GM12878 (cell line): ENCODE measurements at regions not wholly inside any gene's neighbourhood (a gene's known extent, or its start where the extent isn't known, plus 50 kb on each side); places are given as distances from the start of the nearest gene placed in this dataset.
A peak's percentile ranks its signal among the peaks of the same experiment; 100 is the strongest.

Experiments used
- ATAC-seq: fragments of 200-7000 bp; cut with Tn5 transposase; 3 replicates; pipeline ENCODE4 v1.9.1; 2020; ENCODE audit warnings: mild to moderate bottlenecking, moderate library complexity
- BruUV-seq: library from RNA; stranded (reverse); fragments of 400-500 nt; replicated peaks from 2 replicates; lab custom pipeline; 2021; lab: Mats Ljungman, UMichigan
- CTCF ChIA-PET: fragments of 300-600 bp; sonication (Branson Sonifier 250); formaldehyde crosslinking; extraction: SDS; loops from one replicate; lab custom pipeline; 2021; ENCODE audit warnings: inconsistent platforms; lab: Yijun Ruan, JAX
- POLR2A ChIA-PET: fragments of 350-600 bp; formaldehyde crosslinking; extraction: SDS; loops from one replicate; lab custom pipeline; 2021; ENCODE audit warnings: inconsistent platforms; lab: Charles Lee
- RAD21 ChIA-PET: fragments of 300-600 bp; sonication (Branson Sonifier 250); formaldehyde crosslinking; loops from one replicate; lab custom pipeline; 2023; ENCODE audit warnings: antibody characterized with exemption; ENCODE audit not compliant: unreplicated experiment; lab: Charles Lee
- SMC1A ChIA-PET: fragments of 300-600 bp; sonication (Branson Sonifier 250); formaldehyde crosslinking; loops from one replicate; lab custom pipeline; 2023; ENCODE audit not compliant: unreplicated experiment, uncharacterized antibody; lab: Charles Lee
- DNase-seq: peaks from one replicate; pipeline ENCODE4 v3.0.0-alpha.2; 2011; ENCODE audit warnings: low read depth, low spot score
- FAIRE-seq: peaks from 3 replicates; lab custom pipeline; 2011; peaks lifted over from hg19 to GRCh38; lab: Jason Lieb, UNC
- H2AFZ ChIP-seq: 2 replicates; pipeline ENCODE4 v1.6.0; 2011; ENCODE audit warnings: low read depth, low read length, control low read depth; ENCODE audit not compliant: control insufficient read depth
- H3K27ac ChIP-seq: 2 replicates; pipeline ENCODE4 v1.5.1; 2011; ENCODE audit warnings: control low read depth; ENCODE audit not compliant: control insufficient read depth, insufficient read depth
- H3K27me3 ChIP-seq, 2 experiments: replicated peaks in 1 of 2; 2 replicates each; pipeline versions ENCODE4 v1.6.0 to v1.6.1; 2011; ENCODE audit warnings: low read length in 1 of 2; ENCODE audit not compliant: control insufficient read depth in 2 of 2, insufficient read depth in 2 of 2
- H3K36me3 ChIP-seq, 2 experiments: 2 replicates each; pipeline ENCODE4 v1.5.1; 2011; ENCODE audit warnings: low read length in 1 of 2; ENCODE audit not compliant: control insufficient read depth in 2 of 2, insufficient read depth in 2 of 2
- H3K4me1 ChIP-seq: 2 replicates; pipeline ENCODE4 v1.6.1; 2011; ENCODE audit warnings: mild to moderate bottlenecking, low read length, moderate library complexity, mixed read lengths; ENCODE audit not compliant: control insufficient read depth, insufficient read depth
- H3K4me2 ChIP-seq: 2 replicates; pipeline ENCODE4 v1.6.0; 2011; ENCODE audit warnings: control low read depth; ENCODE audit not compliant: control insufficient read depth, insufficient read depth
- H3K4me3 ChIP-seq: fragments of 200-600 bp; sonication (generic); 2 replicates; pipeline ENCODE4 v1.5.1; 2016
- H3K79me2 ChIP-seq: 2 replicates; pipeline ENCODE4 v1.6.0; 2011; ENCODE audit warnings: low read length; ENCODE audit not compliant: control insufficient read depth, insufficient read depth
- H3K9ac ChIP-seq: 2 replicates; pipeline ENCODE4 v1.8.0; 2011; ENCODE audit warnings: low read length, control low read depth, mixed read lengths; ENCODE audit not compliant: control insufficient read depth, insufficient read depth
- H3K9me3 ChIP-seq: replicated peaks from 3 replicates; pipeline ENCODE4 v1.5.1; 2011; ENCODE audit warnings: mild to moderate bottlenecking, low read length; ENCODE audit not compliant: control insufficient read depth, insufficient read depth
- H4K20me1 ChIP-seq: 2 replicates; pipeline ENCODE4 v1.6.0; 2011; ENCODE audit not compliant: control insufficient read depth, insufficient read depth
- ATF7 ChIP-seq: fragments of 450-650 bp; IDR thresholded peaks from 2 replicates; pipeline ENCODE4 v1.6.1; 2016; ENCODE audit warnings: low read depth, mild to moderate bottlenecking
- EP300 ChIP-seq, 2 experiments: fragments of 150-350 bp in 1 of 2; IDR thresholded peaks; 2 replicates each; pipeline ENCODE4 v1.6.1; 2011 to 2012; ENCODE audit warnings: low read depth in 2 of 2, low read length in 2 of 2, borderline replicate concordance in 1 of 2, improper control_type of control experiment in 1 of 2, inconsistent platforms in 1 of 2; ENCODE audit not compliant: control insufficient read depth in 1 of 2
- FOXM1 ChIP-seq: IDR thresholded peaks from 2 replicates; pipeline ENCODE4 v1.6.1; 2012; ENCODE audit warnings: low read depth, mild to moderate bottlenecking, inconsistent platforms, low read length, moderate library complexity
- IKZF1 ChIP-seq: fragments of 450-650 bp; conservative IDR thresholded peaks from 2 replicates; pipeline ENCODE4 v1.6.1; 2017; ENCODE audit warnings: antibody characterized with exemption, mild to moderate bottlenecking
- IKZF2 ChIP-seq, 2 experiments: fragments of 450-650 bp; IDR thresholded peaks; 2 replicates each; pipeline ENCODE4 v1.6.1; 2017; ENCODE audit warnings: mild to moderate bottlenecking in 2 of 2, moderate library complexity in 2 of 2
- JUND ChIP-seq: IDR thresholded peaks from 2 replicates; pipeline ENCODE4 v1.6.1; 2012; ENCODE audit warnings: low read depth, mild to moderate bottlenecking, low read length, improper control_type of control experiment, moderate library complexity
- MTA2 ChIP-seq: fragments of 450-650 bp; IDR thresholded peaks from 2 replicates; pipeline ENCODE4 v1.6.1; 2016; ENCODE audit warnings: low read depth, mild to moderate bottlenecking, moderate library complexity
- MYB ChIP-seq: fragments of 150-350 bp; IDR thresholded peaks from 2 replicates; pipeline ENCODE4 v1.6.1; 2014; ENCODE audit warnings: mild to moderate bottlenecking, low read depth, low read length, borderline replicate concordance
- NR2C2 ChIP-seq: IDR thresholded peaks from 2 replicates; pipeline ENCODE4 v1.6.1; 2011; ENCODE audit warnings: borderline replicate concordance, low read depth; ENCODE audit not compliant: control insufficient read depth, insufficient read length
- PAX8 ChIP-seq: fragments of 450-650 bp; IDR thresholded peaks from 2 replicates; pipeline ENCODE4 v1.6.1; 2017; ENCODE audit warnings: mild to moderate bottlenecking, moderate library complexity
- SIN3A ChIP-seq: IDR thresholded peaks from 2 replicates; pipeline ENCODE4 v1.6.1; 2012; ENCODE audit warnings: low read depth, low read length, improper control_type of control experiment
- SPI1 ChIP-seq: IDR thresholded peaks from 2 replicates; pipeline ENCODE4 v1.6.1; 2011; ENCODE audit warnings: low read depth, mild to moderate bottlenecking, low read length, moderate library complexity, borderline replicate concordance; ENCODE audit not compliant: insufficient read depth
- SREBF2 ChIP-seq: IDR thresholded peaks from 2 replicates; pipeline ENCODE4 v1.6.1; 2012; ENCODE audit warnings: mild to moderate bottlenecking, low read length
- TCF3 ChIP-seq: IDR thresholded peaks from 2 replicates; pipeline ENCODE4 v1.6.1; 2012; ENCODE audit warnings: low read depth, mild to moderate bottlenecking, low read length, borderline replicate concordance; ENCODE audit not compliant: insufficient read depth
- ZNF24 ChIP-seq: fragments of 450-650 bp; IDR thresholded peaks from 2 replicates; pipeline ENCODE4 v1.6.1; 2017; ENCODE audit warnings: antibody characterized with exemption, mild to moderate bottlenecking
- ZSCAN29 ChIP-seq: fragments of 450-650 bp; IDR thresholded peaks from 2 replicates; pipeline ENCODE4 v1.6.1; 2017; ENCODE audit warnings: mild to moderate bottlenecking, moderate library complexity
- WGBS: methylation state at CpG from one replicate; pipeline ENCODE4 v1.1.6; 2016; ENCODE audit warnings: low lambda C conversion rate; ENCODE audit not compliant: insufficient replicate concordance, insufficient coverage; ENCODE audit errors: missing lambda C conversion rate; 5-methylcytosine and 5-hydroxymethylcytosine counted together
- in situ Hi-C: fragments of 300-500 bp; cut with MboI; formaldehyde crosslinking; loops from 9 replicates; pipeline ENCODE4 v1.14.3; 2018; ENCODE audit warnings: mixed read lengths
- intact Hi-C: fragments of 100-400 bp; cut with micrococcal nuclease; formaldehyde crosslinking; loops from one replicate; pipeline ENCODE4 v1.14.2; 2022; ENCODE audit not compliant: unreplicated experiment
- TF ChIP-seq, protein P1 (sequence below): fragments of 450-650 bp; formaldehyde crosslinking; IDR thresholded peaks from 2 replicates; pipeline ENCODE4 v1.4.0; 2022; ENCODE audit warnings: mild to moderate bottlenecking, moderate library complexity
- TF ChIP-seq, protein P2 (sequence below): IDR thresholded peaks from 2 replicates; pipeline ENCODE4 v1.6.1; 2012; ENCODE audit warnings: low read depth, low read length, improper control_type of control experiment

DNA sequence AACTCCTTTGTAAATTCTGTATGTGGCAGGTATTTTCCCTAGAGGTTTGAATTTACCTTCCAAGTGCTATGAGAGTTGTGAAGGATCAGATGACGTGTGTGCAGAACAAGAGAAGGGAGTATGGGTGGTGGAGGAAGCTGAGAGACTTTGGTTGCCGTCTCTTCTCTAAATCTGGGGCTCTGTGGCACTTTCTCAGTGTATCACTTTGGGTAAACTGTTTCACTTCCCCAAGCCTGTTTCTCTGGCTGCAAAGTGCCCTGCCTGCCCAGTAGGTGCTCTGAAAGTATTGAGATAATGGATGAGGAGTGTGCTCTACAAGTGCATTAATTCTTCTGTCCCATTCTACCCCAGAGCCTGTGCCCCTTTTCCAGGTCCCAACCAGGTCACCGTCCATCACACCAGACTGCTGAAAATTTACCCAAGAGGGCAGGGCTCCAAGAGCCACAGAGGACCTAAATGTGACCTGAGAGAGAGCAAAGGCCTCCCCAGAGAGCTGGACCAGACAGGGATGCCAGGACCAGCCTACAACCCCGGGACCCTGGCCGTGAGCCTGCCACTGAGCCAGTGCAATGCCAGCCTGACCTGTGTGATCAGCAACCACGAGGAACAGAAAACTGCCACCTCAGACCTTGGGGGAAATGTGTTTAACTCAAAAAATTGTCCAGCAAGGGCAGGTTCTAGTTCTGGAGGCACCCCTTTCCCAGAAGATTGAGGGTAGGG, 131.6 kb upstream of the ETV3 start:
- Histone ChIP-seq H2AFZ (no peak overlapping the region), H3K36me3 (no peaks in the 10 kb centered on the region), H3K9ac (no peak overlapping the region), H3K4me1 (peaks cover 19% of the 10 kb centered on the region), H3K27me3 (peaks cover 0 to 3% of the 10 kb centered on the region in 2 experiments; a peak in 1 of 4 replicates), H3K9me3 (no peaks in the 10 kb centered on the region), H4K20me1 (no peaks in the 10 kb centered on the region), H3K79me2 (no peaks in the 10 kb centered on the region), H3K27ac (no peak overlapping the region), H3K4me3 (no peak overlapping the region), H3K4me2 (no peak overlapping the region; the same call in 1 of the 2 replicates)
- in situ Hi-C loops, result no loop called here
- 5% methylated on average over 6 of the region's 6 CpGs for WGBS
- POLR2A ChIA-PET, result interaction anchor here (1.0 kb wide), 1 partner anchor 9 kb away, joined by 3 read pairs; no protein-coding TSS in a partner anchor
- FAIRE-seq, result no peak
- intact Hi-C loops, result no loop called here
- CTCF ChIA-PET, result interaction anchor here (0.9 to 1.8 kb wide), 3 partner anchors 15 to 98 kb away, joined by 3 to 5 read pairs (median 4); no protein-coding TSS in a partner anchor
- DNase-seq, result peak; percentile 59
- SMC1A ChIA-PET, result interaction anchor here (0.7 to 2.7 kb wide), 4 partner anchors 20 to 41 kb away, joined by 3 to 9 read pairs (median 4); no protein-coding TSS in a partner anchor
- peak; percentile 97 for ATAC-seq
- RAD21 ChIA-PET, result interaction anchor here (2.0 kb wide), 1 partner anchor 74 kb away, joined by 5 read pairs; no protein-coding TSS in a partner anchor
- BruUV-seq, result no TSS peak
- TF ChIP-seq NR2C2 (no peak), MYB (no peak), SREBF2 (no peak), TCF3 (no peak), ATF7 (peak; percentile 43; the same call in 1 of the 2 replicates), ZNF24 (0 out of 2 replicates have a peak, but pooled peaks have one; percentile 39), JUND (no peak), MTA2 (peak; percentile 33; the same call in 1 of the 2 replicates), SIN3A (no peak), SPI1 (peak; percentile 78), FOXM1 (no peak), IKZF2 (IDR thresholded peaks at IDR 0.05) (peak; percentile 33 to 43; a peak in 2 of 4 replicates), IKZF1 (0 out of 2 replicates have a peak, but pooled peaks have one; percentile 25), ZSCAN29 (no peak), EP300 (IDR thresholded peaks at IDR 0.05; ENCODE audit: borderline replicate concordance in 1 of 2, control insufficient read depth in 1 of 2, low read depth in 2 of 2, low read length in 2 of 2) (peak in 1 of 2 experiments; percentile 20; a peak in 1 of 4 replicates), PAX8 (no peak)
- TF ChIP-seq, protein P1, sequence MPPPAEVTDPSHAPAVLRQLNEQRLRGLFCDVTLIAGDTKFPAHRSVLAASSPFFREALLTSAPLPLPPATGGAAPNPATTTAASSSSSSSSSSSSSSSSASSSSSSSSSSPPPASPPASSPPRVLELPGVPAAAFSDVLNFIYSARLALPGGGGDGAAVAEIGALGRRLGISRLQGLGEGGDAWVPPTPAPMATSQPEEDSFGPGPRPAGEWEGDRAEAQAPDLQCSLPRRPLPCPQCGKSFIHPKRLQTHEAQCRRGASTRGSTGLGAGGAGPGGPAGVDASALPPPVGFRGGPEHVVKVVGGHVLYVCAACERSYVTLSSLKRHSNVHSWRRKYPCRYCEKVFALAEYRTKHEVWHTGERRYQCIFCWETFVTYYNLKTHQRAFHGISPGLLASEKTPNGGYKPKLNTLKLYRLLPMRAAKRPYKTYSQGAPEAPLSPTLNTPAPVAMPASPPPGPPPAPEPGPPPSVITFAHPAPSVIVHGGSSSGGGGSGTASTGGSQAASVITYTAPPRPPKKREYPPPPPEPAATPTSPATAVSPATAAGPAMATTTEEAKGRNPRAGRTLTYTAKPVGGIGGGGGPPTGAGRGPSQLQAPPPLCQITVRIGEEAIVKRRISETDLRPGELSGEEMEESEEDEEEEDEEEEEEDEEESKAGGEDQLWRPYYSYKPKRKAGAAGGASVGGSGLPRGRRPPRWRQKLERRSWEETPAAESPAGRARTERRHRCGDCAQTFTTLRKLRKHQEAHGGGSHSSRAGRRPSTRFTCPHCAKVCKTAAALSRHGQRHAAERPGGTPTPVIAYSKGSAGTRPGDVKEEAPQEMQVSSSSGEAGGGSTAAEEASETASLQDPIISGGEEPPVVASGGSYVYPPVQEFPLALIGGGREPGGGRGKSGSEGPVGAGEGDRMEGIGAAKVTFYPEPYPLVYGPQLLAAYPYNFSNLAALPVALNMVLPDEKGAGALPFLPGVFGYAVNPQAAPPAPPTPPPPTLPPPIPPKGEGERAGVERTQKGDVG (CRISPR knock-in tag), result no peak
- TF ChIP-seq, protein P2, sequence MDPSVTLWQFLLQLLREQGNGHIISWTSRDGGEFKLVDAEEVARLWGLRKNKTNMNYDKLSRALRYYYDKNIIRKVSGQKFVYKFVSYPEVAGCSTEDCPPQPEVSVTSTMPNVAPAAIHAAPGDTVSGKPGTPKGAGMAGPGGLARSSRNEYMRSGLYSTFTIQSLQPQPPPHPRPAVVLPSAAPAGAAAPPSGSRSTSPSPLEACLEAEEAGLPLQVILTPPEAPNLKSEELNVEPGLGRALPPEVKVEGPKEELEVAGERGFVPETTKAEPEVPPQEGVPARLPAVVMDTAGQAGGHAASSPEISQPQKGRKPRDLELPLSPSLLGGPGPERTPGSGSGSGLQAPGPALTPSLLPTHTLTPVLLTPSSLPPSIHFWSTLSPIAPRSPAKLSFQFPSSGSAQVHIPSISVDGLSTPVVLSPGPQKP, result no peak
